Motor neuron (in vitro differentiated cells): ENCODE measurements at regions not wholly inside any gene's neighbourhood (a gene's known extent, or its start where the extent isn't known, plus 50 kb on each side); places are given as distances from the start of the nearest gene placed in this dataset.
"Not testable (repeated sequence)": the region's sequence is repeated elsewhere in the genome, so short reads cannot be mapped to it uniquely, and the experiment has no call there.

ENCODE experiments used
- ATAC-seq, 8 experiments: fragments of 200-7000 bp; cut with Tn5 transposase; replicated peaks in 6 of 8; 2 replicates each; pipeline ENCODE4 v1.8.0; 2021; ENCODE audit warnings: mild to moderate bottlenecking in 8 of 8, moderate library complexity in 8 of 8
- H3K27ac ChIP-seq, 2 donors: fragments of 250-450 bp; sonication (Bioruptor Pico); 2 replicates each; pipeline ENCODE4 v1.9.0; 2021; ENCODE audit warnings: antibody characterized with exemption in 2 of 2, mild to moderate bottlenecking in 2 of 2, moderate library complexity in 1 of 2
- H3K4me1 ChIP-seq, 2 donors: fragments of 250-450 bp; sonication (Bioruptor Pico); replicated peaks in 1 of 2; 2 replicates each; pipeline ENCODE4 v1.6.1; 2021; ENCODE audit warnings: antibody characterized with exemption in 2 of 2, mild to moderate bottlenecking in 2 of 2, moderate library complexity in 1 of 2
- H3K4me3 ChIP-seq, 5 donors: fragments of 250-450 bp; sonication (Bioruptor Pico); 2 replicates each; pipeline ENCODE4 v1.9.0; 2021; ENCODE audit warnings: antibody characterized with exemption in 5 of 5, mild to moderate bottlenecking in 5 of 5, moderate library complexity in 4 of 5
- WGBS, 10 experiments: fragments of 450-650 bp; shearing (Covaris generic); methylation state at CpG; one replicate each; pipeline ENCODE4 v1.0.0; 2022; 5-methylcytosine and 5-hydroxymethylcytosine counted together
- in situ Hi-C, 9 experiments: fragments of 400-800 bp; cut with MboI; loops; one replicate each; pipeline ENCODE4 v1.15.0; 2021; ENCODE audit warnings: low sequenced_read_pairs in 9 of 9, low pct_unique_long_range_greater_than_20kb in 2 of 9; ENCODE audit not compliant: unreplicated experiment in 9 of 9

DNA sequence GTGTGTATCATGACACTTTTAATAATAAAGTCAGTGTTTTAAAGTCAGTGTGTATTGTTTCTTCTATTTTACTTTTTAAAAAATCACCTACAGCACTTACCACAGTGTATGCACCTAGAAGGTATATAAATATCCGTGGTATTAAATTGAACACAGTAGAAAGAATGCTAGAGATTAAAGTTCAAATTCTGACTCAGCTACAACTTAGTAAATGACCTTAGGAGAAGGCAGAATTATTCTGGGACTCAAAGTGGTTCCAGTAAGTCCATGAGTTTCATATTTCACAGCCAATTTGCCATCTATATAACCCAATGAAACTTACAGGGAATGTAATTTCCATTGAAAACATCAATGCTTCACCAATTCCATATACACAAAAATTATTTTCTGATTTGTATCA, 52.7 kb upstream of the MAP4 start:
- ATAC-seq = peak in 2 of 8 experiments; percentile 43 to 52
- no peak overlapping the region for H3K27ac ChIP-seq
- H3K4me1 ChIP-seq = peaks cover 0 to 3% of the 10 kb centered on the region in 2 donors
- 60 to 100% (median 100%) methylated on average over 1 of the region's 1 CpG; no CpG with 5 or more reads in 2 of the 10 experiments for WGBS, 10 experiments
- no peak overlapping the region for H3K4me3 ChIP-seq
- in situ Hi-C loops = no loop called here

DNA sequence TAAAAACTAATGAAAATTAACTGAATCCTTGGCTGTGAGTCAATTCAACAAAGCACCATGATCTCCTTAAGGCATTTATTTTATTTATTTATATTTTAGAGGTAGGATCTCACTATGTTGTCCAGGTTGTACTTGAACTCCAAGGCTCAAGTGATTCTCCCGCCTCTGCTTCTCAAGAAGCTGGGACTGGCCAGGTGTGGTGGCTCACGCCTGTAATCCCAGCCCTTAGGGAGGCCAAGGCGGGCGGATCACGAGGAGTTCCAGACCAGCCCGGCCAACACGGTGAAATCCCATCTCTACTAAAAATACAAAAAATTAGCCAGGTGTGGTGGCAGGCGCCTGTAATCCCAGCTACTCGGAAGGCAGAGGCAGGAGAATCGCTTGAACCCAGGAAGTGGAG, 52.1 kb upstream of the MAP4 start:
- in situ Hi-C loops = not testable (repeated sequence)

DNA sequence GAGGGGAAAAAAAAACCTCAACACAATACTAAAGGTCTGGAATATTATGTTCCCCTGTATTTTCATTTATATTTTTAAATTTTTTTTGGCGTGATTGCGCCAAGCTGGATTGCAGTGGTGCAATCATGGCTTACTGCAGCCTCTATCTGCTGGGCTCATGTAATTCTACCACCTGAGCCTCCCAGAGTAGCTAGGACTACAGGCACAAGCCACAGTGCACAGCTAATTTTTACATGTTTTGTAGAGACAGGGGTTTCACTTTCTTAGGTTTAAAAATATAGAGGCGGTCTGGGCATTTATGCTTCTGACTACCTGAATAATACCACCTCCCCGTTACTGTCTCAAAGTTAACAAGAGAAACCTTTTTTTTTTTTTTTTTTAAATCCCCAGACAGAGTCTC, 51.1 kb upstream of the MAP4 start:
- peaks cover 0 to 3% of the 10 kb centered on the region in 2 donors for H3K4me1 ChIP-seq
- H3K4me3 ChIP-seq = no peak overlapping the region
- ATAC-seq = no peak
- in situ Hi-C loops = no loop called here
- 80 to 100% (median 90%) methylated on average over 1 to 4 of the region's 4 CpGs; no CpG with 5 or more reads in 1 of the 10 experiments for WGBS, 10 experiments
- no peak overlapping the region for H3K27ac ChIP-seq

More for the DNA sequence above, 52.1 kb upstream of the MAP4 start:
- WGBS, 10 experiments = 83 to 100% (median 100%) methylated on average over 1 to 6 of the region's 10 CpGs; no CpG with 5 or more reads in 1 of the 10 experiments
- H3K27ac ChIP-seq, H3K4me3 ChIP-seq, ATAC-seq, H3K4me1 ChIP-seq: not testable (repeated sequence)
